Astrocyte (in vitro differentiated cells and primary cell): ENCODE measurements at regions not wholly inside any gene's neighbourhood (a gene's known extent, or its start where the extent isn't known, plus 50 kb on each side); places are given as distances from the start of the nearest gene placed in this dataset.
"Not testable (repeated sequence)": the region's sequence is repeated elsewhere in the genome, so short reads cannot be mapped to it uniquely, and the experiment has no call there.

Experiments used
- DNase-seq: peaks from one replicate; pipeline ENCODE4 v3.0.0-alpha.2; 2010; ENCODE audit warnings: low read depth
- FAIRE-seq: peaks from 2 replicates; lab custom pipeline; 2011; peaks lifted over from hg19 to GRCh38; lab: Jason Lieb, UNC
- H2AFZ ChIP-seq: 2 replicates; pipeline ENCODE4 v1.6.0; 2012; ENCODE audit warnings: low read depth, low read length, inconsistent platforms
- H3K27ac ChIP-seq: 2 replicates; pipeline ENCODE4 v1.5.1; 2011; ENCODE audit warnings: low read depth, low read length, inconsistent platforms
- H3K27me3 ChIP-seq: 2 replicates; pipeline ENCODE4 v1.6.0; 2011; ENCODE audit warnings: low read length, inconsistent platforms; ENCODE audit not compliant: insufficient read depth
- H3K36me3 ChIP-seq: 2 replicates; pipeline ENCODE4 v1.5.1; 2011; ENCODE audit warnings: low read length, inconsistent platforms; ENCODE audit not compliant: insufficient read depth
- H3K4me1 ChIP-seq: 2 replicates; pipeline ENCODE4 v1.5.1; 2011; ENCODE audit warnings: low read length, inconsistent platforms; ENCODE audit not compliant: insufficient read depth
- H3K4me2 ChIP-seq: 2 replicates; pipeline ENCODE4 v1.6.0; 2012; ENCODE audit warnings: low read length, inconsistent platforms
- H3K4me3 ChIP-seq: 2 replicates; pipeline ENCODE4 v1.5.1; 2011; ENCODE audit warnings: low read depth, mild to moderate bottlenecking, low read length, inconsistent platforms; ENCODE audit not compliant: insufficient read depth
- H3K79me2 ChIP-seq: 2 replicates; pipeline ENCODE4 v1.6.0; 2012; ENCODE audit warnings: mild to moderate bottlenecking, low read length, inconsistent platforms; ENCODE audit not compliant: insufficient read depth
- H3K9ac ChIP-seq: 2 replicates; pipeline ENCODE4 v1.6.0; 2012; ENCODE audit warnings: mild to moderate bottlenecking, low read length, inconsistent platforms
- H3K9me3 ChIP-seq: 2 replicates; pipeline ENCODE4 v1.5.1; 2012; ENCODE audit warnings: low read depth, mild to moderate bottlenecking, low read length, inconsistent platforms; ENCODE audit not compliant: insufficient read depth
- H4K20me1 ChIP-seq: 2 replicates; pipeline ENCODE4 v1.6.0; 2012; ENCODE audit warnings: low read length, inconsistent platforms; ENCODE audit not compliant: insufficient read depth
- H3K27ac Mint-ChIP-seq: one replicate; pipeline ENCODE4 v1.8.0; 2021; ENCODE audit warnings: mild to moderate bottlenecking, mixed read lengths; ENCODE audit not compliant: unreplicated experiment
- H3K27me3 Mint-ChIP-seq: one replicate; pipeline ENCODE4 v1.8.0; 2021; ENCODE audit warnings: low read depth, mixed read lengths; ENCODE audit not compliant: unreplicated experiment
- H3K36me3 Mint-ChIP-seq: one replicate; pipeline ENCODE4 v1.8.0; 2021; ENCODE audit warnings: low read depth, mixed read lengths; ENCODE audit not compliant: unreplicated experiment
- H3K4me1 Mint-ChIP-seq: one replicate; pipeline ENCODE4 v1.8.0; 2021; ENCODE audit warnings: low read depth, mixed read lengths; ENCODE audit not compliant: unreplicated experiment
- H3K4me3 Mint-ChIP-seq: one replicate; pipeline ENCODE4 v1.8.0; 2021; ENCODE audit warnings: mild to moderate bottlenecking, moderate library complexity, mixed read lengths; ENCODE audit not compliant: unreplicated experiment
- H3K9me3 Mint-ChIP-seq: one replicate; pipeline ENCODE4 v1.8.0; 2021; ENCODE audit warnings: mild to moderate bottlenecking, mixed read lengths; ENCODE audit not compliant: unreplicated experiment
- CTCF ChIP-seq: IDR thresholded peaks from 2 replicates; pipeline ENCODE4 v1.5.1; 2011; ENCODE audit warnings: low read depth, mild to moderate bottlenecking, inconsistent platforms, low read length, moderate library complexity; ENCODE audit not compliant: insufficient read depth
- EZH2 ChIP-seq: IDR thresholded peaks from 2 replicates; pipeline ENCODE4 v1.6.1; 2012; ENCODE audit warnings: mild to moderate bottlenecking, low read length, inconsistent platforms; ENCODE audit not compliant: insufficient read depth

- no peaks in the 10 kb centered on the region for H3K79me2 ChIP-seq
- no peaks in the 10 kb centered on the region for H3K36me3 ChIP-seq
- no peak overlapping the region for H3K4me3 ChIP-seq
- Mint-ChIP-seq H3K27me3 (no peaks in the 10 kb centered on the region), H3K4me3 (no peak overlapping the region), H3K4me1 (no peaks in the 10 kb centered on the region), H3K36me3 (no peaks in the 10 kb centered on the region), H3K27ac (no peak overlapping the region), H3K9me3 (no peaks in the 10 kb centered on the region)
- no peak overlapping the region for H3K27ac ChIP-seq
- no peak overlapping the region for H3K9ac ChIP-seq
- no peak for FAIRE-seq
- no peak overlapping the region for H2AFZ ChIP-seq
- H3K4me2 ChIP-seq: no peak overlapping the region
- H3K27me3 ChIP-seq: no peaks in the 10 kb centered on the region
- DNase-seq: no peak
- no peaks in the 10 kb centered on the region for H3K9me3 ChIP-seq
- H4K20me1 ChIP-seq: no peaks in the 10 kb centered on the region
- no peaks in the 10 kb centered on the region for H3K4me1 ChIP-seq
- TF ChIP-seq EZH2: no peak
- no peak for TF ChIP-seq CTCF
Measured at GRCh38 chr18:59983506-59983905, 83.7 kb downstream of the PMAIP1 start.

GRCh38 chr18:59980188-59980637 is 80.4 kb downstream of the PMAIP1 start:
- H3K36me3 Mint-ChIP-seq: no peaks in the 10 kb centered on the region
- DNase-seq (no peak), FAIRE-seq (no peak)
- Histone ChIP-seq H3K9me3 (no peaks in the 10 kb centered on the region), H2AFZ (no peak overlapping the region), H3K27ac (no peak overlapping the region), H3K4me1 (no peaks in the 10 kb centered on the region), H4K20me1 (no peaks in the 10 kb centered on the region), H3K9ac (no peak overlapping the region), H3K36me3 (no peaks in the 10 kb centered on the region), H3K27me3 (no peaks in the 10 kb centered on the region), H3K4me2 (no peak overlapping the region), H3K4me3 (no peak overlapping the region), H3K79me2 (no peaks in the 10 kb centered on the region)
- TF ChIP-seq EZH2 (no peak), CTCF (no peak)
- H3K4me3 Mint-ChIP-seq: no peak overlapping the region
- no peaks in the 10 kb centered on the region for H3K27me3 Mint-ChIP-seq
- no peak overlapping the region for H3K27ac Mint-ChIP-seq
- peaks cover 4% of the 10 kb centered on the region for H3K4me1 Mint-ChIP-seq
- H3K9me3 Mint-ChIP-seq: no peaks in the 10 kb centered on the region

GRCh38 chr18:59971871-59972428 is 72.2 kb downstream of the PMAIP1 start:
- DNase-seq (no peak), FAIRE-seq (no peak)
- TF ChIP-seq CTCF: no peak
- no peak for TF ChIP-seq EZH2
- Histone ChIP-seq H3K4me2 (no peak overlapping the region), H3K4me3 (no peak overlapping the region), H3K27me3 (peaks cover 2% of the 10 kb centered on the region), H3K36me3 (no peaks in the 10 kb centered on the region), H3K9ac (no peak overlapping the region), H4K20me1 (no peaks in the 10 kb centered on the region), H2AFZ (no peak overlapping the region), H3K27ac (no peak overlapping the region), H3K9me3 (no peaks in the 10 kb centered on the region), H3K79me2 (no peaks in the 10 kb centered on the region), H3K4me1 (no peaks in the 10 kb centered on the region)
- no peak overlapping the region for H3K4me3 Mint-ChIP-seq
- peaks cover 8% of the 10 kb centered on the region for H3K4me1 Mint-ChIP-seq
- no peaks in the 10 kb centered on the region for H3K9me3 Mint-ChIP-seq
- peak overlapping the region; percentile 36 for H3K27ac Mint-ChIP-seq
- no peaks in the 10 kb centered on the region for H3K36me3 Mint-ChIP-seq
- H3K27me3 Mint-ChIP-seq: peaks cover 5% of the 10 kb centered on the region

- not testable (repeated sequence) for H3K4me3 Mint-ChIP-seq, H3K4me1 Mint-ChIP-seq, H3K4me3 ChIP-seq, H3K79me2 ChIP-seq, FAIRE-seq, H3K9ac ChIP-seq, H3K27ac Mint-ChIP-seq, H2AFZ ChIP-seq, H3K27me3 Mint-ChIP-seq, H3K27me3 ChIP-seq, H3K4me1 ChIP-seq, H3K36me3 ChIP-seq, H3K27ac ChIP-seq, DNase-seq, H4K20me1 ChIP-seq, H3K9me3 Mint-ChIP-seq, H3K4me2 ChIP-seq, H3K36me3 Mint-ChIP-seq, H3K9me3 ChIP-seq
Measured at GRCh38 chr18:59971144-59971543, 71.3 kb downstream of the PMAIP1 start.
